Caco-2 (cell line): ENCODE measurements at regions not wholly inside any gene's neighbourhood (a gene's known extent, or its start where the extent isn't known, plus 50 kb on each side); places are given as distances from the start of the nearest gene placed in this dataset.

Experiments used
- BruUV-seq: library from RNA; stranded (reverse); fragments of 400-500 nt; replicated peaks from 2 replicates; lab custom pipeline; 2021; lab: Mats Ljungman, UMichigan
- CTCF ChIA-PET: fragments of 300-600 bp; sonication (Branson Sonifier 250); formaldehyde crosslinking; loops from one replicate; lab custom pipeline; 2022; ENCODE audit warnings: antibody characterized with exemption; lab: Charles Lee
- POLR2A ChIA-PET: fragments of 300-600 bp; sonication (Branson Sonifier 250); formaldehyde crosslinking; loops from one replicate; lab custom pipeline; 2022; ENCODE audit warnings: antibody characterized with exemption; lab: Charles Lee
- DNase-seq, 2 experiments: peaks; one replicate each; pipeline versions ENCODE4 v3.0.0 to v3.0.0-alpha.2; 2020 to 2022
- H3K27me3 ChIP-seq: replicated peaks from 2 replicates; pipeline ENCODE4 v1.6.0; 2011; ENCODE audit warnings: low read length; ENCODE audit not compliant: control insufficient read depth, insufficient read depth
- H3K36me3 ChIP-seq: 2 replicates; pipeline ENCODE4 v1.5.1; 2011; ENCODE audit warnings: low read length; ENCODE audit not compliant: control insufficient read depth, insufficient read depth
- H3K4me1 ChIP-seq: fragments of 250-450 bp; sonication (Bioruptor Pico); 2 replicates; pipeline ENCODE4 v1.5.1; 2020; ENCODE audit warnings: mild to moderate bottlenecking
- H3K4me3 ChIP-seq: 2 replicates; pipeline ENCODE4 v1.5.1; 2011; ENCODE audit warnings: low read depth, mild to moderate bottlenecking, control low read depth, low read length
- H3K9me3 ChIP-seq: fragments of 250-450 bp; sonication (Bioruptor Pico); 2 replicates; pipeline ENCODE4 v1.5.1; 2020; ENCODE audit warnings: mild to moderate bottlenecking, moderate library complexity
- H3K27ac Mint-ChIP-seq: one replicate; pipeline ENCODE4 v1.8.0; 2022; ENCODE audit warnings: mixed read lengths; ENCODE audit not compliant: unreplicated experiment
- H3K27me3 Mint-ChIP-seq: one replicate; pipeline ENCODE4 v1.8.0; 2022; ENCODE audit warnings: mixed read lengths; ENCODE audit not compliant: insufficient read depth, unreplicated experiment
- H3K36me3 Mint-ChIP-seq: one replicate; pipeline ENCODE4 v1.8.0; 2022; ENCODE audit warnings: mild to moderate bottlenecking, mixed read lengths; ENCODE audit not compliant: insufficient read depth, unreplicated experiment
- H3K4me1 Mint-ChIP-seq: one replicate; pipeline ENCODE4 v1.8.0; 2022; ENCODE audit warnings: low read depth, mixed read lengths; ENCODE audit not compliant: unreplicated experiment
- H3K4me3 Mint-ChIP-seq: one replicate; pipeline ENCODE4 v1.8.0; 2022; ENCODE audit warnings: mild to moderate bottlenecking, moderate library complexity, mixed read lengths; ENCODE audit not compliant: unreplicated experiment
- H3K9me3 Mint-ChIP-seq: one replicate; pipeline ENCODE4 v1.8.0; 2022; ENCODE audit warnings: mixed read lengths; ENCODE audit not compliant: unreplicated experiment
- CTCF ChIP-seq, 2 experiments: fragments of 200-600 bp in 1 of 2; IDR thresholded peaks; 1 replicate in 1 of 2; 2 replicates in 1 of 2; pipeline versions ENCODE4 v1.5.1 to v1.8.0; 2011 to 2022; ENCODE audit warnings: antibody characterized with exemption in 1 of 2, control low read depth in 1 of 2, inconsistent platforms in 1 of 2, low read depth in 1 of 2, low read length in 1 of 2, mild to moderate bottlenecking in 1 of 2, moderate library complexity in 1 of 2; ENCODE audit not compliant: insufficient read depth in 1 of 2, severe bottlenecking in 1 of 2, unreplicated experiment in 1 of 2
- intact Hi-C: fragments of 100-400 bp; cut with micrococcal nuclease; formaldehyde crosslinking; loops from one replicate; pipeline ENCODE4 v1.10.0; 2022; ENCODE audit not compliant: unreplicated experiment

- TF ChIP-seq CTCF (IDR thresholded peaks at IDR 0.05; ENCODE audit: insufficient read depth in 1 of 2, low read depth in 1 of 2, low read length in 1 of 2, severe bottlenecking in 1 of 2, unreplicated experiment in 1 of 2): no peak
- Mint-ChIP-seq H3K36me3 (no peaks in the 10 kb centered on the region), H3K4me3 (no peak overlapping the region), H3K9me3 (no peaks in the 10 kb centered on the region), H3K4me1 (no peaks in the 10 kb centered on the region), H3K27me3 (no peaks in the 10 kb centered on the region), H3K27ac (no peak overlapping the region)
- H3K27me3 ChIP-seq: no peaks in the 10 kb centered on the region
- intact Hi-C loops: no loop called here
- H3K4me3 ChIP-seq: no peak overlapping the region
- POLR2A ChIA-PET: no interaction called here
- CTCF ChIA-PET: interaction anchor here (0.6 kb wide), 1 partner anchor 10 kb away, joined by 3 read pairs; no protein-coding TSS in a partner anchor
- peaks cover 4% of the 10 kb centered on the region; the same call in 1 of the 2 replicates for H3K4me1 ChIP-seq
- no TSS peak for BruUV-seq
- H3K9me3 ChIP-seq: no peaks in the 10 kb centered on the region
- no peaks in the 10 kb centered on the region for H3K36me3 ChIP-seq
- no peak for DNase-seq
Measured at GRCh38 chr5:96150007-96150406, 188.4 kb upstream of the ELL2 start.

GRCh38 chr5:96149546-96149945, 187.9 kb upstream of the ELL2 start:
- CTCF ChIA-PET: interaction anchor here (0.6 kb wide), 1 partner anchor 10 kb away, joined by 3 read pairs; no protein-coding TSS in a partner anchor
- no peak for DNase-seq
- Mint-ChIP-seq H3K9me3 (no peaks in the 10 kb centered on the region), H3K4me3 (no peak overlapping the region), H3K36me3 (no peaks in the 10 kb centered on the region), H3K27ac (no peak overlapping the region), H3K27me3 (no peaks in the 10 kb centered on the region), H3K4me1 (peaks cover 2% of the 10 kb centered on the region)
- no peaks in the 10 kb centered on the region for H3K27me3 ChIP-seq
- H3K9me3 ChIP-seq: no peaks in the 10 kb centered on the region
- no peaks in the 10 kb centered on the region for H3K36me3 ChIP-seq
- TF ChIP-seq CTCF (IDR thresholded peaks at IDR 0.05; ENCODE audit: insufficient read depth in 1 of 2, low read depth in 1 of 2, low read length in 1 of 2, severe bottlenecking in 1 of 2, unreplicated experiment in 1 of 2): no peak
- intact Hi-C loops: no loop called here
- no TSS peak for BruUV-seq
- H3K4me1 ChIP-seq: peaks cover 4% of the 10 kb centered on the region; the same call in 1 of the 2 replicates
- POLR2A ChIA-PET: no interaction called here
- no peak overlapping the region for H3K4me3 ChIP-seq

- H3K27me3 Mint-ChIP-seq: no peaks in the 10 kb centered on the region
- no peak overlapping the region for H3K27ac Mint-ChIP-seq
- no peak for TF ChIP-seq CTCF (IDR thresholded peaks at IDR 0.05; ENCODE audit: insufficient read depth in 1 of 2, low read depth in 1 of 2, low read length in 1 of 2, severe bottlenecking in 1 of 2, unreplicated experiment in 1 of 2)
- no peaks in the 10 kb centered on the region for H3K36me3 ChIP-seq
- POLR2A ChIA-PET: no interaction called here
- CTCF ChIA-PET: no interaction called here
- H3K4me1 Mint-ChIP-seq: peaks cover 7% of the 10 kb centered on the region
- no TSS peak for BruUV-seq
- no peaks in the 10 kb centered on the region for H3K36me3 Mint-ChIP-seq
- no peak for DNase-seq
- no peak overlapping the region for H3K4me3 ChIP-seq
- H3K4me3 Mint-ChIP-seq: no peak overlapping the region
- H3K4me1 ChIP-seq: peaks cover 6% of the 10 kb centered on the region; the same call in 1 of the 2 replicates
- no peaks in the 10 kb centered on the region for H3K9me3 Mint-ChIP-seq
- no peaks in the 10 kb centered on the region for H3K27me3 ChIP-seq
- intact Hi-C loops: no loop called here
- H3K9me3 ChIP-seq: no peaks in the 10 kb centered on the region
Measured at GRCh38 chr5:96149021-96149420, 187.4 kb upstream of the ELL2 start.
